Cortex of kidney (tissue), 1 donor: ENCODE measurements at regions not wholly inside any gene's neighbourhood (a gene's known extent, or its start where the extent isn't known, plus 50 kb on each side); places are given as distances from the start of the nearest gene placed in this dataset.
"Not testable (repeated sequence)": the region's sequence is repeated elsewhere in the genome, so short reads cannot be mapped to it uniquely, and the experiment has no call there.

Experiments used
- DNase-seq: peaks from one replicate; lab custom pipeline; 2025; lab: John Stamatoyannopoulos, UW

DNA sequence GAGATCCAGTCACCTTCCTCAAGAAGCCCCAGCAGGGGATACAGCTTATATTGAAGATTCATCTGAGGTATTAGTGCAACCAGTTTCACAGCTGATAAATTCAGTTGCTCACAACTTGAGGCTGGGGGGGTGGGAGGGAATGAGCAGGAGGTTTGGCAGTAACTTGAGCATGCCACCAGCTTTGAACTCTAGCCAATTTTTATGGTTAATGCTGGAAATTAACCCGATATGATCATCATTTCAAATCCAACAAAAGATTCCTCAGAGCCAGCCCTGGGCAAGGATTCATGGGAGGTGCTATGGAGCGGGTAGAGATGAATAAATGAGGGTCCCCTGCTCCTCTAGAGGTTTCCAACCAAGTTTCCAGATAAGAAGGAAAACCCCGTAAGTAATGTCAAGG lies 73.1 kb upstream of the HES1 start:
- no peak for DNase-seq

DNA sequence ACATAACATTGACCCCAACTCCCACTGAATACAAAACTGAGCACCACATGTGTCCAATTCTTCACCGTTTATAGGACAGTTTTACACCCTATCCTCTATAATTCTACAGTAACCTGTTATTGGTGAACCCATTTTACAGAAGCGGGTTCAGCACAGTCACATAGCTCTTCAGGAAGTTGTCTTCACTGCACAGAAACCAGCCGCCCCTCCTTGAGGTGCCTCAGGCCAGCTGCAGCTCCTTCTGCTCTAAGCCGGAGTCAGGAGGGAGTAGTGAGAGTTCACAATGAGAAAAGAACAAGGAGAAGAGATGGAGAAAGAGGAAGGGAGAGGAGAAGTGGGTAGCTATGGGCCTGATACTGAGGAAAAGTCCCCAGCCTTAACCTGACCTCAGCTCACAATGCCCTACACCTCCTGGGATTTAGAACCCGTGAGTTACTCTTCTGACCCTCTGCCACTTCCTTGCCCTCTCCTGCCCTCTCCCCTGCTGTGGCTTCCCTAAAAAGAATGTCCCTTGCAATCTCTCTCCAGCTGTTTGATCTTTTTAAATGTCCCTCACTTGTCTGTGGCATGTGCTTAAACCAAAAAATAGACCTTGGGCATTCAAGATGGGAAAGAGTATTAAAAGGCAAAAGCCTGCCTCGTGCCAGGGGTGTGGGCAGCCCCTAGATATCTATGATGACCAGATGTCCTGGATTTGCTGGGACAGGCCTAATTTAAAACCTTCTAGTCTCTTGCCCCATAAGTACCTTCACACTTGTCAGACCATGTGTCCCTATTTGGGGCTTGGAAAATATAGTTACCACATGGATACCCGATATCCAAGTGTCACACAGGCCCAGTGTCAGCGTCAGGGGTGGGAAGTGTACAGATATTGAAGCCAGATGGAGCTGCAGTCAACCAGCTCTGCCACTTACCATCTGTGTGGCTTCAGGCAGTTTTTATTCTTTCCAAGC lies 71.3 kb upstream of the HES1 start:
- DNase-seq: no peak

DNA sequence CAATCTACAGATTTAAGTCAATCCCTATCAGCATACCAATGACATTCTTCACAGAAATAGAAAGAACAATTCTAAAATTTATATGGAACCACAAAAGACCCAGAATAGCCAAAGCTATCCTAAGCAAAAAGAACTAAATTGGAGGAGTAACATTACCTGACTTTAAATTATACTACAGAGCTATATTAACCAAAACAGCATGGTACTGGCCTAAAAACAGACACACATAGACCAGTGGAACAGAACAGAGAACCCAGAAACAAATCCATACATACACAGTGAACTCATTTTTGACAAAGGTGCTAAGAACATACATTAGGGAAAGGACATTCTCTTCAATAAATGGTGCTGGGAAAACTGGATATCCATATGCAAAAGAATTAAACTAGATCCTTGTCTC lies 68.6 kb upstream of the HES1 start:
- DNase-seq: not testable (repeated sequence)

DNA sequence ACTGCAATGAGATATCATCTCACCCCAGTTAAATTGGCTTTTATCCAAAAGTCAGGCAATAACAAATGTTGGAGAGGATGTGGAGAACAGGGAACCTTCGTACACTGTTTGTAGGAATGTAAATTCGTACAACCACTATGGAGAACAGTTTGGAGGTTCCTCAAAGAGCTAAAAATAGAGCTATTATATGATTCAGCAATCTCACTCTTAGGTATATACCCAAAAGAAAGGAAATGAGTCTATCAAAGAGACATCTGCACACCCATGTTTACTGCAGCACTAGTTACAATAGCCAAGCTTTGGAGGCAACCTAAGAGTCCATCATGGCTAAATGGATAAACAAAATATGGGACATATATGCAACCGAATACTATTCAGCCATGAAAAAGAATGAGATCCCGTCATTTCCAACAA lies 68.0 kb upstream of the HES1 start:
- no peak for DNase-seq

DNA sequence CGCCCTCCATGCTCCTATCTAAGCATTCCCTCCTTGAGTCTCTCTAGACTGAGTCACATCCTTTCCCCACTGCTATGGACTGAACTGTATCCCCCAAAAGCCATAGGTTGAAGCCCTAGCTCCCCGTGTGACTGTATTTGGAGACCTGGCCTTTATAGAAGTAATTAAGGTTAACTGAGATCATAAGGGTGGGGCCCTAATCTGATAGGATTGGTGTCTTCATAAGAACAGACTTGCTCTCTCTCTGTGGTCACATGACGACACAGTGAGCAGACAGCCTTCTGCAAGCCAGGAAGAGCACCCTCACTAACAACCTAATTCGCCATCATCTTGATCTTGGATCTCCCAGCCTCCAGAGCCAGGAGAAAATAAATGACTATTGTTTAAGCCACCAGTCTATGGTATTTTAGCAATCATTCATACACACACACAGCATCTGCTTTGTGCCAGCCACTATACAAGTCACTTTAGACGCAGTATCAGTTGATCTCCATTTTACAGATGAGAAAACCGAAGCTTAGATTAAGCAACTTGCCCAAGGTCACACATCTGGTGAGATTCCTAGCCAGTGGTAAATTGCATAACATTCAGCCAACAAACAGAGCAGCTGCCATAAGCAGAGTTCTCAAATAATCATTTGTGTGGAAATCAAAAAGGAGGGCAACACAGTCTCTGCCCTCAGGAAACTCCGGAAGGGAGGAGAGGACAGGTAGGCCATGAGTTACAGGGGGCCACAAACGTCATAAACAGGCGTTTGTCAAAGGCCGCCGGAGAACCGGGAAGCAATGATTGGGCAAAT lies 66.3 kb upstream of the HES1 start:
- DNase-seq: no peak

DNA sequence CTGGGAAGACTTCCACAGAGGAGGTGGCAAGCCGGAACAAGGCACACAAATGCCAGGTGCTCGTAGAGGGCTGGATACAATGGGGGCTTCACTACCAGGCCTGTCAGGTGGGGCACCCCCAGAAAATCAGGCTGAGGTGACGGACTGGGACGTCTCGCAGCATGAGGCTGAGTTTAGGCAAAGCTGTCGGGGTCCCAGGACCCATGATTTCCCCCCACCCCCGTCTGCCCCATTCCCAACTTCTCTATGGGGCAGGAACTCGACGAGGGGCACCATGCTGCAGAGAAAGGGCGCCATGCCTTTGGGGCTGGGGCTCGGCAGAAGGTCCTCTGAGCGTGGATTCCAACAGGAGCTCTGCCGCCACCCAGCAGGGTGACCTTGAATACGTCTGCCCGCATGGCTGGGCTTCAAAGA lies 65.7 kb upstream of the HES1 start:
- no peak for DNase-seq

DNA sequence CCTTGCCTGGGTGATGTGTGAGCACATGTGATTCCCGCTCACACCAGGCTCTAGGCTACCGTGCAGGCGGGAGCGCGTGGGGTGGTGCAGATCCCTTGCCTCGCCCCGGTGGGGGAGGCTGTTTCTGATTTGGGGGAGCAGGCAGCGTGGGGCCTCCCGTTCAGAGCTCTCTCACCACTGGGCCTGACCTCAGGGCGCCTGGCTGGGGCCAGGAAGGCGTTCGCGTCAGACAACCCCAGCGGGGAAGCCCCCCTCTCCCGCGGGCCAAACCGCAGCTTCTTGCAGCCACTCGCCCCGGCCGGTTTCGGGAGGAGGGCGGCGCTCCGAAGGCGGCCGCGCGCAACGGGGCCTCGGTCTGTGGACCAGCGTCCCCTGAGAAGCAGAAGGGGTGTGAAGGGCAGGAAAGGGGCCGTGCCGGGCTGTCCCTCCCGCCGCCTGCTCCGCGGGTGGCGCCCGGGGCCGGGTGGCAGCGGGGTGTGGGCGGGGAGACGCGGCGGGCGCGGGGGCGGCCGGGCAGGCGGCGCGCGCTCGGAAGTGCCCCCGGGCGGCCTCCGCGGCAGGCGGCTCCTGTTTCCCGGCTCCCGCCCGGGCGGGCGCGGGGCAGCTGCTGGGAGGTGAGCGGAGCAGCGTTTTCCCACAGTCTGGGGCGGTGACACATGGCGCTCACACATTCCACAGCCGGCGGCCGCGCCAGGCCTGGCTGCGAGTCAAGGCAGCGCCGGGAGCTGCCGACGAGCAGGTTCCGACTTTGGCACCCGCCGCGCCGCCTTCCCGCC lies 65.1 kb upstream of the HES1 start:
- DNase-seq: peak; percentile 57

DNA sequence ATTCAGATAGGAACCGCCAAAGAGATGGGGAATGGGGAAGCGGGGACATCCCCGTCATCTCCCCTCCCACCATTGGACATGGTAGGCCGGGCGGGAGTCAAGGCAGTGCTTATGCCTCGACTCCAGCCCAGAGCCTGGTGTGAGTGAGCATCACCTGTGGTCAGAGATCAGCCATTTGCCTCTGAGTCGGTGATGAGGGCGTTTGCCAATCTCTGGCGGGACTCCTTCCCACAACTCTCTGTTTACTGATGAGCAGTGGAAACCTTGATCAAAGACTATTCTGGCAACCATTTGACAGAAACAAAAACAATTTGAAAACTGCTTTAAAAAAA lies 63.9 kb upstream of the HES1 start:
- DNase-seq: no peak

DNA sequence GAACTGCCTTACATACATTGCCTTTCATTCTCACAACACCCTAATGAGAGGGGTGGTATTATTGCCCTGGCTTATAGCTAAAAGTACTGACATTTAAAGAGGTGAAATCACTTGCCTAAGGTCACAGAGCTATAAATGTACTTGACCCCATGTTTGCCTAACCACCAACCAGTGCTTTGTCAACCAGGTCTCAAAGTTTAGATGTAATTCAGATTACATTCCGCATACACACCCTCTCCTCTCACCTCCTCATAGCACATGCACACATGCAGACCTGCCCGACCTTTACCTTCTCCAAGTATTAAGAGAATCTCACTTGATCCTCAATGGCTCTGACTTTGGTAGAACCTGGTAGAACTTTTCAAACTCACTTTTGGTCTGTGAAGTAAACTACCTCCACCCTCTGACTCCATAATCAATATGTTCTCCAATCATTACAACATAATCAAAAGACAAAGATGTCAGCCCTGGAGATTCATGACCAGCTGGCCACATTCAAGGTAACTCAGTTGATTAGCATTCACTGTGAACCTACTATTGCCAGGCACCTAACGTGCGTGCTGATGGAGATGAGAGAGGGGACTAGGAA lies 63.2 kb upstream of the HES1 start:
- no peak for DNase-seq

DNA sequence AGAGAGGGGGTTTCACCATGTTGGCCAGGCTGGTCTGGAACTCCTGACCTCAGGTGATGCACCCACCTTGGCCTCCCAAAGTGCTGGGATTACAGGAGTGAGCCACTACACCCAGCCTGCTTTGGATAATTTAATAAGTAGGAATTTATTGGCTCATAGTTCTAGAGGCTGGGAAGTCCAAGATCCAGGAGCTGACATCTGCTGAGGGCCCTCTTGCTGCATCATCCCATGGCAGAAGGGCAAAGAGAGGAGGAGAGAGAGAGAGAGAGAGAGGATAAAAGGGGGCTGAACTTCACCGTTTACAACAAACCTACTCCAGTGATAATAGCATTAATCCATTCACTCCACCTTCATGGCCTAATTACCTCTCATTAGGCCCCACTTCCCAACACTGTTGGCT lies 62.0 kb upstream of the HES1 start:
- DNase-seq: no peak

DNA sequence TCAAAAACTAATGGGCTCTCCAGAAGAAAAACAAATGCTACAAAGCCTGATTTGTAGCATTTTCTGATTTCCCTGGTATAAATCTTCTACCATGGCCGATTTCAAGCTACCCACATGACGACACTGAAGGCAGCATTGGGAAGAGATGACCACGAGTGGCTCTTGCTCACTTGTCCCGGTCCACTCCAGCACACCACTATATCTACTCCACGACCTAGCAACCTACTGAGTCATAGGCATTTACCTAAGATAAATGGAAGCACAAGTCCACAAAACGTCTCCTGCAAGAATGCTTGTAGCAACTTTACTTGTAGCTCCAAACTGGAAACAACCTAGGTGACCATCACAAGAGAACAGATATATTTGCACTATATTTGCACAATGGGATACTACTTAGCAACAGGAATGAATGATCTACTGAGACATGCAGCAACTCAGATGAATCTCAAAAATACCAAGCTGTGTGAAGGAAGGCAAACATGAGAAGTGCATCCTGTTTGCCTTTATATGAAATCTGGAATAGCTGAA lies 60.8 kb upstream of the HES1 start:
- no peak for DNase-seq

DNA sequence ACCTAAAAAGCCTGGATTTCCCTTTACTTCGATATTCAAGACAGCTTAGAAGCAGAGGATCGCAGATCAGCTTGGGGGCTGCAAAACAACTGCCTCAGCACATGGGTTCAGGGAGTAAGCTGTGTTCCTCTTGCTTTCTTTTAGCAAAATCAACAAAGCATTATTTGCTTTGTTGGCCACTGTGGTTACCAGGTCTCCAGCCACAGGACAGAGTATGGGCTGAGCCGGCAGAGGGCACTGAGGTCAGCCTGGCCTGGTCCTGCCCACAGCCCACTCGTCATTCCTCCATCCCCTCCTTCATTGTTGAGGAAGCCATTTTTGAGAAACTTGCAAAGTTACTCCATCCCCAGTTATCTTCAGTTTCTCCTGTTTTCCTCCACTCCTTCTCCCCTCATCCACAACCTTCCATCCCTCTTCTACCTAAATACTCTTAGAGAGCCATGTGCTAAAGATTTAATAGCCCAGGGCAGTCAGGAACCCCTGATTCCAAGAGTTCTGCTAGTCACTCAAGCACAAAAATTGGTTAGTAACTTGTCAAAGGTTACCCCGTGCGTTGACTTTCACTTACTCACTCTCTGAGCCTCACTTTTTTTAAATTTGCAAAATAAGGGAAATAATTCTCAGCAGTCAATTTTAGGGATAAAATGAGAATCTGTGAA lies 60.0 kb upstream of the HES1 start:
- DNase-seq: no peak

DNA sequence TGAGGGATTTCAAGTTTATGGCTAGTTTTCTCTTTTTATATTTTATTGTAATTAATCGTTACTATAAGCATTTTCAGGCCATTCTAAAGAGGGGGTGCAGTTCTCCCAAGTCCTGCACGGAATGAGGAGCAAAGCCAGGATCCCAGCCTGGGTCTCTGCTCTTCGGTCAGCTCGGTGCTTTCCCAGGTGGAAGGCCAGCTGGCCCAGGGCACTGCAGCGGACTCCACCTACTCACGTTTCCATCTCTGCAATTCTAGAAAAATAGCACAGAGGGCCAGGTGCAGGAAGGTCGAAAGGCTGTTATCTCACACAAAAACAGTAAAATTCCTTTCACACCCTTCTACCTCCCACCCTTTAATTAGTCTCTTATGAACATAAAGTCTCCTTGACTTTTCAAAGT lies 59.5 kb upstream of the HES1 start:
- no peak for DNase-seq

DNA sequence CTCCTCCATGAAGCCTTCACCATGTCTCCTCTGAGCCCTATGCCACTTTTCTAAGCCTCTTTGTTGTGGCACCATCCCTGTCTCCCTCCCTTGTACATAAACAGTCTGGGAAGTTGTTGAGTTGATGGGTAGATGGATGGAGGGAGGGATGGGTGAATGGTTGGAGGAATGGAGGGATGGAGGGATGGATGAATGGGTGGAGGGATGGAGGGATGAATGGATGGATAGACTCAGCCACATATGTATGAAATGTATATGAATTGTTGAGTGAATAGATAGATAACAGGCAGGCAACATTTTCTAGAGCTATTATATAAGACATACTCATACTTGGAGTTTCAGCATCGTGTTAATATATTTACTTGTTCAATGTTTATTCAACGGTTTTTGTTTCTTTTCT lies 58.3 kb upstream of the HES1 start:
- no peak for DNase-seq

DNA sequence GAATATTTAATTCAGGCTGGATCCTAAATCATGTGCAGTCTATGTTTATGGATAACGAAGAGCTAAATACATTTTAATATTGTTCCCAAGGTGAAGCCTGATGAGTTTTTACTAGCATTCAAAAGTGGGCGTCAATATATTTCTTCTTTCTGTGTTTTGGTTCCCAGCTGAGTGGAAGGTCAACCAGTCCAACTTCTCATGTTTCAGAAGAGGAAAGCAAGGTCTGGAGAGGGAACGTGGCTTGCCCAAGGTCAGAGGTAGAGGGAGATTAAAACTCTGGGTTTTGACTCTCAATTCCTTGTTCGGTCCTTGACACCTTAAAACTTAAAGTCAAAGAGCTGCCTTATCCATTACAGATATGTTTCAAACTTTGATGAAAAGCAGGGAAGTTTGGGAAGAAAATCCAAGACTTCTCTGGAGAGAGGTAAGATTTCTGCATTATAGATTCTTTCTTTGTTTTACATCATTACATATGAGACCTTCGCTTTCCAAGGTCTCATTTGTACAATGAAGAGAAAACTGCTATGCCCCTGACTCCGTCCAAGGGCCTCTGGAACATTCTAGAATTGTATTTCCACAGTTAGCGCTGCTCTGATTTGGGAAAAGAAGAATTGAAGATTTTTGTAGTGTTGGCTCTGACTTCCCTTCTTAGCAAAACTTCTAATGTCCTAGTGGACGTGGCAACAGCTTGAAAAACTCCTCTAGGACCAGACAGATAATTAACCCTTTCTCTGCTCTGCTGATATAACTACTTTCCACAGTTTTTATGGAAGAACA lies 57.7 kb upstream of the HES1 start:
- DNase-seq: no peak

DNA sequence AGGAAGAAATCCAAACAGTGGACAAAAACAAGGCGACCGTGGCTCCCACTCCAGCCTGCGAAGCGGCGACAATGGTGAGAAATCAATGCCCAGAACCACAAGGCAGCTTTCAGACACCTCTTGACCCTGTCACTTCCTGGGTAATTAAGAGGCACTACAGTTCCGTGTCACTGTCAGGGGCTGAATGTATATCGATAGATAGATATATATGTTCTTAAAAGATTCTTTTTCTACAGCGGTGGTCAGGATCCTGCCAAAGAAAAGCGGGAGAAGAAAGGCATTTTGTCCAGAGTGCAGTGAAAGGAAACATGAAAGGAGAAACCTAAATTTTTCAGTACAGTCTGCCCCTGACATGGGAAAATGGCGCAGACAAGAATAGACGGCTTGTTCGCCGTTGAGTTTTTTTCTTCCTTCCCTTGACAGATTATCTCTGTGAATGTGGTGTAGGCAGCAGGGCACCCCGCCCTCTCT lies 56.2 kb upstream of the HES1 start:
- DNase-seq: no peak

DNA sequence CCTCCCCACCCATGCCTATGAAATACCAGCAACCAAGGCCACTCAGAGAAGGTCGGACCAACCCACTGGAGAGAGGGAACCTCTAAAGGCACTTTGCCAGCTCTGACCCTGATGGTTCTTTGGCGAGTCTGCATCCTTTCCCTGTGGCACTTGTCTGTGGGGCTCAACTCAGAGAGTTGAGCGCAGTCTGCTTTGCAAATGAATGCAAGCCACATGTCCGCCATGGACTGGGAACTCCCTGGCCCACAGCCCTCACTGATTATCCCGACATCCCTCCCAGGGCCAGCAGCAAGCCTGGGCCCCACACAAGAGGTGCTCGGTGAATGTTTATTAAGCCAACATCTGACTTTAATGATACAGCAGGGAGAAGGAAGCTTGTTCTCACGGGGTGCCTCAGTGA lies 55.5 kb upstream of the HES1 start:
- no peak for DNase-seq

DNA sequence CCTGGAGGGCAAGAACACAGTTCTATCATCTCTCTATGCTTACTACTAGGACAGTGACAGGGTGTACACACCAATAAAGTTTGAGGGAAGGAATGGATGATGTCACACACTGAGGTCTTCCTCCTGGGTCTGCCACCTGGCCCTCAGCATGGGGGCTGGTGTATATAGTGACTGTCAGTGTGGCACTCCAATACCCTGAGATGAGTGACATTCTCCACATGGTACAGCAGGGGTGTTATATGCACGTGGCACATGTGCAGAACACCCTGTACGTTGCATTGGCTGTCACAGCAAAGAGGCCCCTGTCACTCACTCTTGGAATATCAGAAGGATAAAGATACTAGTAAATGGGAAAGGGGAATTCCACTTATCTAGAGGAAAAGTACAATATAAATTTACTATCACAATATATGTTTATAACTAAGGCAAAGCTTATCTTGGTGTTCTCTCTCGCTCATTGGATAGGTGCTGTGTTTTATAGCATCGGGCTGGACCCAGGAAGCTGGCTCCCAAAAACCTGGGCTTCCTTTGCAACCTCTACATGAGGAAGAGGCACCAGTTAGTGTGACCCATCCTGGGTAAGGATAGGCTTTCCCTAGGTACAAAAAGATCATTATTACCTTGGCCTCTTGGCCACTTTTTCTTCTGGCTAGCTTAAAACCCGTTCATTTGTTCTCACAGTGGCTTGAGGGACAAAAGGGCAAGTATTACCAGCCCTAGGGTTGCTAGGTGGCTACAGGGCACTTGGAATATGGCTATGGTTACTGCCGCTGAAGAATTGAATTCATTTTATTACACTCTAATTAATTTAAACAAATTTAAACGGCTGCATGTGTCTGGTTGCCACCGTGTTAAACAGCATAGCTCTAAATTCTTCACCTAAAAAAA lies 54.8 kb upstream of the HES1 start:
- no peak for DNase-seq

DNA sequence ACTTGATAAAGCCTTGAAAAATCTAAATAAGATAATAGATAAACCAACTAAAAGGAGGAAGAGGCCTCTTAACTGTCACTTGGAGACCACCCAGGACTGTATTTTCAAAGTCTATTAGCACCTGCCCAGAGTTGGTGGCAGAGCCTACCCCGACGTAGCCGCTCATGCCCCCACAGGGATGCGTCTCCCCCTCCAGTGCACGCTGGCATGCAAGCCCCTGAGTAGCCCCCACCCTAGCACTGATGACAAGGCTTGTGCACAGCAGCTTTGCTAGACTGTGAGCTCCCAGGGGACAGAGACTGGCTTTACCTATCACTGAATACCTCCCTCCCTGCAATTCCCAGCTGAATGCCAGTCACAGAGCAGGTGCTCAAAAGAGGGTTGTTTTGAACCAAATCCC lies 54.1 kb upstream of the HES1 start:
- no peak for DNase-seq
